KOPT-K1 (cell line): ENCODE measurements at regions not wholly inside any gene's neighbourhood (a gene's known extent, or its start where the extent isn't known, plus 50 kb on each side); places are given as distances from the start of the nearest gene placed in this dataset.
"Not testable (repeated sequence)": the region's sequence is repeated elsewhere in the genome, so short reads cannot be mapped to it uniquely, and the experiment has no call there.

ENCODE experiments used
- H3K27ac ChIP-seq: fragments of 200-600 bp; sonication (generic); 2 replicates; pipeline ENCODE4 v1.5.1; 2016; ENCODE audit warnings: antibody characterized with exemption, mild to moderate bottlenecking, low read depth, low read length; ENCODE audit not compliant: poor library complexity, severe bottlenecking
- H3K36me3 ChIP-seq: fragments of 200-600 bp; sonication (generic); 2 replicates; pipeline ENCODE4 v1.5.1; 2017; ENCODE audit warnings: antibody characterized with exemption, mild to moderate bottlenecking, low read length, moderate library complexity; ENCODE audit not compliant: insufficient read depth
- H3K9me3 ChIP-seq: fragments of 200-600 bp; sonication (generic); 2 replicates; pipeline ENCODE4 v1.5.1; 2017; ENCODE audit warnings: antibody characterized with exemption, low read length, mild to moderate bottlenecking; ENCODE audit not compliant: insufficient read depth, poor library complexity, severe bottlenecking

DNA sequence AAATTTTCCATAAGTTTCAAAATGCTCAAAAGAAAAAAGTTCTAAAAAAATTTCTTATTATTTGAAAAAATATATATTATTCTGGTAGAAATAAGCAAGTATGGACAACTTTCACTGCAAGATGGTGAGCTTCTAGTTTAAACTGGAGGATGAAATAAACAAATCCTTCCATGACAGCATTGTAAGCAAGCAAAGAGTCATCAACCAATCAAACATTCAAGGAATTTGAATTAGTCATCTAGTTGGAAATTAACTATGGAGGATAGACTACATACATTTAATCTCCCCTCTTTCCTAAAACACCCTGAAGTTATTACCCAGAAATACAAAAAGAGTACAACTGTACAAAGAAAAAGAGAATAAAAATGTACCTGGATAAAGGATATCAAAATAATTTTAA is 51.0 kb upstream of the IRX5 start:
- H3K27ac ChIP-seq = no peak overlapping the region
- peaks cover 5% of the 10 kb centered on the region for H3K9me3 ChIP-seq
- H3K36me3 ChIP-seq = no peaks in the 10 kb centered on the region

DNA sequence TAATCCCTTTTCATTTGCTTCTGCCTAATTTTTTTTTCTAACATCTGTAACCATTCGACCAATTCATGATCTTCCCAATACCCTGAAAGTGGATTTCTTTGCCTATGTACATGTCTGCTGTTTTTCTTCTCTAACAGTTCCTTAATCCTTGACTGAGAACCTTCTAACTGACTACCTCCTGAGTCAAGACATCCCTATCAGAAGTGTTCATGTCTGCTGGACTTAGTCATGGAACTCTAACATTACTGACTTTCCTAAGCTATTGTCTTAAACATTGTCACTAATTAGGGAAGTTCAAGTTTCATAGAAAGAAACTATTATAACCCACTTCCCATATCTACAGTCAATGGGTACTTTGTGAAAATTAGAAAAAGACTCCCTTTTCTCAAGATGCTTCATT is 52.4 kb upstream of the IRX5 start:
- Histone ChIP-seq H3K27ac (no peak overlapping the region), H3K36me3 (no peaks in the 10 kb centered on the region), H3K9me3 (peaks cover 2% of the 10 kb centered on the region)

DNA sequence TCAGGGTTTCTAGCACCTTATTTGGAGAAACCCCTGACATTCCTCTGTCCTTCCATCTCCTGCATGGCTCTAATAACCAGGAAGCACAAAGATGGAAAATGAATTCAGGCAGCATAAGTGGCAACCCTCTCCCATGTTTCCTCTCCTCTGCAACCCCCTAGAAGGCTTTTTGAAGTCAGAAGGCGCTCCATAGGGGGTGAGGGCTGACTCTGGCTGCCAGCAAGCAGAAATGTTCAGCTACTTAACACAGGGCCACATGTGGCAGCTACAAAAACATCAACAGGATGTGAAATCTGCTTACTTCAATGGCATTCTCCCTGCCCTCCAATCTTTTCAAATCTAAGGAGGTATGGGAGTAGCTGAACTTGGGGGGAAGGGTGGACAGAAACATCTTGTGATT is 55.2 kb upstream of the IRX5 start:
- Histone ChIP-seq H3K9me3 (no peaks in the 10 kb centered on the region), H3K27ac (no peak overlapping the region)

DNA sequence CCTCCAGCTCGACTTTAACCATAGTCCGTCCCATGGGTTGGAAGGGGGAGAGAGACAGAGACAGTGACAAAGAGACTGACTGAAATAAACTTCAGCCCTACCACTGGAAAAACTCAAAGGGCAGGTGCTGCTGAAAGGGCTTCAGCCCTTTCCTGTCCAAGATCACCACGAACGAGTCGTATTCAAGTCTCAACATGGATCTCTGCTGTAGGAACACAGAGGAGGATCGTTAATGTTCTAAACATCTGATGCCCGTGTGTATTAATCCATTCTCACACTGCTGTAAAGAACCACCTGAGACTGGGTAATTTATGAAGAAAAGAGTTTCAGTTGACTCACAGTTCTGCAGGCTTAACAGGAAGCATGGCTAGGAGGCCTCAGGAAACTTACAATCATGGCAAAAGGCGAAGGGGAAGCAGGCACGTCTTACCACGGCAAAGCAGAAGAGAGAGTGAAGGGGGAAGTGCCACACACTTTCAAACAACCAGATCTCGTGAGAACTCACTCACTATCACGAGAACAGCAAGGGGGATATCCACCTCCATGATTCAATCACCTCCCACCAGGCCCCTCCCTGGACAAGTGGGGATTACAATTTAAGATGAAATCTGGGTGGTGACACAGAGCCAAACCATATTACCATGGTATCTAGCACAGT is 56.8 kb upstream of the IRX5 start:
- not testable (repeated sequence) for H3K36me3 ChIP-seq, H3K9me3 ChIP-seq, H3K27ac ChIP-seq

More for the DNA sequence above, 55.2 kb upstream of the IRX5 start:
- H3K36me3 ChIP-seq = no peaks in the 10 kb centered on the region

DNA sequence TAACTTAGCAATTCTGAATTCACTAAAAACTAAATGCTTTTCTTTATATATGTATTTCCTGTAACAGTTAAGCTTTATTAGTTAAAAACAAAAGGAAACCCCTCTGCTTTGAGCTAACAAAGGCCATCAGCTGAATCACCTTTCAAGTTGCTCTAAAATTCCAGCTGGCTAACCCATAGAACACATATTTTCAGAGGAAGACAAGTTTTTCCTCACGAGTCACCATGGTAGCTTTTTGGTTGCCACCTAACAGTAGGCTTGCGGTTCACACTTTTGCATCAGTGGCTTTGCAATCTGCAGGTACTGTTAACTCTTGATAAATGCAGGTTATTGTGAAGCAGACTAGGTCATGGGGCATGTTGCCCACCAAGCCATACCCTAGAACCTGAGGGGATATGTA is 57.6 kb upstream of the IRX5 start:
- H3K36me3 ChIP-seq = no peaks in the 10 kb centered on the region
- H3K9me3 ChIP-seq = no peaks in the 10 kb centered on the region
- H3K27ac ChIP-seq = no peak overlapping the region

DNA sequence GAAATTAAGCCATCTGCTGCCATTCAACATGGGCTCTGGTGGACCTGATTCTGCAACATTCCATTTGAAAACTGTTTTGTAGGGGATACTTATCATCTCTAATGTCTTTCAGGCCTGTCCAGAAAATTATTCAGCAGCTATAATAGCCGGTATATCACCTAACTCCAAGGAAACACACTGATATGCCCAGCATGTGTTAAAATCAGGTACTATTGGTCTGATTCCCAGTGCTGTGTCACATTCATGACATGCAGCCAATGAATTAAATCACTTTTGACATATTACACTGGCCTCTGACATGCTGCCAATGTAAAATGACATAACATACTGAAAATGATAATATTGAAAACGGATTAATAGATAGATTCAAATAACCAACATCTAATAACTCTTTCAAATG is 60.5 kb upstream of the IRX5 start:
- no peaks in the 10 kb centered on the region for H3K36me3 ChIP-seq
- no peak overlapping the region for H3K27ac ChIP-seq
- peaks cover 5% of the 10 kb centered on the region for H3K9me3 ChIP-seq

DNA sequence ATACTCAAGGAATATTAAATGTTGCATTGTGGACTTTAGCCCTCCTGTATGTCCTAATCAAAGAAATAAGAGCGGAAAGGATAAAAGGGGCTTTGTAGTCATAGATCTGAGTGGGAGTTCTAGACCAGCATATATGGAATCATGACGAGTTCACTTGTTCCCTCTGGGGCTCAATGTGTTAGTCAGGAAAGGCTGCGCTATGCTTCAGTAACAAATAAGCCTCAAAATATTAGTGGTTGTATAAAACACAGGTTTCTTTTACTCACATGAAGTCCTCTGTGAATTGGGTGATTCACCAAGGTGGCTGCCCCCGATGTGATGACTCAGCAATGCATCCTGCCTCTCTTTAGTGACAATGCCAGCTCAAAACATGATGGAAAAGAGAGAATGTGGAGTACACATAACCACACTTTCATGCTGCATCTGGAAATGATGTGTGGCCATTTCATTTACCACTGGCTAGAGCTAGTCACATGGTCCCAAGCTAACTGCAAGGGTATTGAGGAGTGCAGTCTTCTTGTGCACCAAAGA is 63.3 kb upstream of the IRX5 start:
- Histone ChIP-seq H3K9me3 (peaks cover 5% of the 10 kb centered on the region), H3K27ac (no peak overlapping the region)

DNA sequence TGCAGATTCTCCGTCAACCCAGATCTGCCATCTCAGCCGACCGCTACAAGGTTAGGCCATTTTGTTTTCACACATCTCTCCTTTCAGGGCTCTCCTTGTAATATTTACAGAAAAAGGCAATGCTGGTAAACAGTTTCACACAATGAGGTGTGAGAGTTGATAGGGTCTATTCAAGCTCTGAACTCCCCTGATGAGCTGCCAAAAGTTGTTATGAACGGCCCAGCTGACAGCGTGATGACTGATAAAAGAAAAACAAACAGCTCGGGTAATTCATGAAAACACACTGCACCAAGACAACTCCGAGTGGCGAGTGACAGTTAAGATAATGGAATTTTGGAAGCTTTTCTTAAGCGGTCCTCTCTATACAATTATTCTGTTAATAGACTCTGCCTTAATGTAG is 68.1 kb upstream of the IRX5 start:
- Histone ChIP-seq H3K36me3 (no peaks in the 10 kb centered on the region), H3K9me3 (peaks cover 2% of the 10 kb centered on the region), H3K27ac (no peak overlapping the region)

More for the DNA sequence above, 63.3 kb upstream of the IRX5 start:
- H3K36me3 ChIP-seq = no peaks in the 10 kb centered on the region

DNA sequence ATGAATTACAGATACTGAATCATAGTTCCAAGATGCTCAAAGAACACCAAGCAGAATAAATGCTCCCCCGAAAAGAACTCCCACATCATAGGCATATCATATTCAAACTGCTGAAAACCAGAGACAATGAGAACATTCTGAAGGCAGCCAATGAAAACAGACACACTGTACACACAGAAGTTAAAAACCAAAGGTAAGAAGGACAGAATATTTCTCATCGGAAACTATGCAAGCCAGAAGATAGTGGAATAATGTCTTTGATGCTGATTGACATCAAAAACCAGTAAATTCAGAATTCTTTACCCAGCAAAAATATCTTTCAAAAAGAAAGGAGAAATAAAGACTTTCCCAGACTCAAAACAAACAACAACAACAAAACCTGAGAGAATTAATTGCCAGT is 73.8 kb upstream of the IRX5 start:
- Histone ChIP-seq H3K36me3 (no peaks in the 10 kb centered on the region), H3K9me3 (peaks cover 17% of the 10 kb centered on the region), H3K27ac (no peak overlapping the region)

DNA sequence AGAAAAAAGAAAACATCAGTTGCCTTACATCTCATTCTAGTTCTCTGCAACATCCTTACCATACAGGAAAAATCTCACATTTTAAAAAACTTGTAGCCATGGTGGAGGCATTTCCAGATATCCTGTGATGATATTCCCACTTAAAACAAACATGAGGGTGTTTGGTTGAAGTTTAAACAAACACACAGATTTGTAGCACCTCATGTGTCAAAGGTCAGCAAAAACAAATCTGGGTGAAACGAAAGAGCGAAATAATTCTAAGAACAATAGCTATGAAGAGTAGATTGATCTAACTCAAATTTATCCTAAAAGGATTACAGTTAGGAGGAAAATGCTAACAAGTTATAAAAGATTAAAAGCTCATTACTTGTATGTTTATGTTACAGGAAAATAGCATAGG is 83.1 kb upstream of the IRX5 start:
- H3K36me3 ChIP-seq = no peaks in the 10 kb centered on the region

DNA sequence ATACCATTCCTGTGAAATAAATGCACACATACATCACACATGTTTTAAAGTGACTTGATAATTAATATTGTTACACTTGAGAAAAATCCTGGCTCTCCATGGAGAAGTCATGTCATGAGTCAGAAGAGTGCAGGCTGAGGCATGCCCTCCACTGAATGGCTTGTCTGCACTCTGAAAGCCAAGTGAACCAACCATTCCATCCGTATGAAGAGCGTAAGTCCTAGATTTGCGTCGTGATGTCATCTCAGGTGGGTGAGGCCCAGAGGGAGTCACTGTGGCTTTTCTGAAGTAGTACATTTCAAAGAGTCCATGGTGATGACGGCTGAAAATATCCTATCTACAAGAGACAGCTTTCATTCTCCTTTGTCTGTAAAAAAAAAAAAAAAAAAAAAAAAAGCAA is 83.5 kb upstream of the IRX5 start:
- Histone ChIP-seq H3K27ac (no peak overlapping the region), H3K36me3 (no peaks in the 10 kb centered on the region), H3K9me3 (peaks cover 17% of the 10 kb centered on the region)

More for the DNA sequence above, 83.1 kb upstream of the IRX5 start:
- H3K9me3 ChIP-seq = peaks cover 13% of the 10 kb centered on the region
- no peak overlapping the region for H3K27ac ChIP-seq

DNA sequence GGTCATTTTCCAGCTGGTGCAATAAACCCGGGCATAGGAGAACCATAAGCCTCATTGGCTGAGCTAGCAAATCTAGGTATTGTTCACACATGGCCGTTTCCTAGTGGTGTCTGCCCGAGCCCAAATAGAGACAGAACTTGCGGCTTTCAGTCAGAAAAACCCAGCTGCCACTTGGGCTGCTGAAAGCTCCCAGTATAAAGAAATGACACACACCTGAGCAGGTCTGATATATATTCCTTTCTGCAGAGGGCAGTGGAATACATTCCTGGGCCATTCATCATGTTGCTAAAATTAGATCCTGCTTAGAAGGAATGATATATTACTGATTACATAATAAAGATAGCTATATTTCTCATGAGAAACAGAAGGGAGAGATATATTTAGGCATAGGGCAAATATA is 83.9 kb upstream of the IRX5 start:
- Histone ChIP-seq H3K27ac (no peak overlapping the region), H3K9me3 (peaks cover 20% of the 10 kb centered on the region), H3K36me3 (no peaks in the 10 kb centered on the region)

DNA sequence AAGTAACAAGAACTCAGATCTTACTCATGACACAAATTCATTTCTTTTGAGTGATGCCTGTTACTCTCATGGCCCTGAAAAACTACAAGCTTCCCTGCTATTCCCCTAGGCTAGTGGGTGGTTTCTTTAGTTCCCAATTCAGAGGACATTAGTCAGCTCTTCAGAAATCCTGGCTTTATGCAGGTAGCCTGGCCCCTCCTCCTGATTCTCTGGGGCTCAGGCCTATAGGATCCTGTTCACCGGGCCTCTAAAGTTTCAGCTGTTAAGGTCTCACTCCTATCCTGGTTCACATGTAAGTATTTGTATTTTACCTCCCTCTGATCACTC is 87.3 kb upstream of the IRX5 start:
- H3K36me3 ChIP-seq = no peaks in the 10 kb centered on the region
- H3K27ac ChIP-seq = no peak overlapping the region
- peaks cover 20% of the 10 kb centered on the region for H3K9me3 ChIP-seq

DNA sequence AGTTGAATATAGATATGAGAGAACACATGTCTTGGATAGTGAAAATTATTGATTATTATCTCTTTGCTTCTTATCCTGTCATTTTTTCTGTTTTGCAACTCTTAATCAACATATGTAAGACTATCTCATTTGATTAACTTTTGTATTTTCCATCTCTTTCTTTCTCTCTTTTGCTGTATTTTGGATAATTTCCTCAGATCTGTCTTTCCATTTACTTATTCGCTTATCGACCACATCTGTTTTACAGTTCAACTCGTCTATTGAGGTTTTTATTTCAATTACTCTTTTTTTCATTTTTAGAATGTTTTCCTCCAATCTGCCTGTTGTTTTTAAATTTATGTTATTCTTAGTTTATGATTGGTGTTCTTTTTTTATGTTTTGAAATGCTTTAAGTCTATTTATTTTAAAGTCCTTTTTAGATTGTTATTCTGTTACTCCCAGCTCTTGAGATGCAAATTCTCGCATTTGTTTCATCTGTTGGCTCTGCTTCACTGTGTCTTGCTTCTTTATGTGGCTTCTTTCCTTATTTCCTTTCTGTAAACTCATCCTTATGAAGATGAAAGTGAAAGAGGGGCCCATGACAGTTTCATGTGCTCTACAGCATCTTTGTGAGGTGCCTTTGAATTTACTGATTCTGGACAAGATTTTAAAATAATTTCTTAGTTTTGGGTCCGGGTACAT is 87.8 kb upstream of the IRX5 start:
- Histone ChIP-seq H3K27ac (no peak overlapping the region), H3K9me3 (peaks cover 20% of the 10 kb centered on the region), H3K36me3 (no peaks in the 10 kb centered on the region)

DNA sequence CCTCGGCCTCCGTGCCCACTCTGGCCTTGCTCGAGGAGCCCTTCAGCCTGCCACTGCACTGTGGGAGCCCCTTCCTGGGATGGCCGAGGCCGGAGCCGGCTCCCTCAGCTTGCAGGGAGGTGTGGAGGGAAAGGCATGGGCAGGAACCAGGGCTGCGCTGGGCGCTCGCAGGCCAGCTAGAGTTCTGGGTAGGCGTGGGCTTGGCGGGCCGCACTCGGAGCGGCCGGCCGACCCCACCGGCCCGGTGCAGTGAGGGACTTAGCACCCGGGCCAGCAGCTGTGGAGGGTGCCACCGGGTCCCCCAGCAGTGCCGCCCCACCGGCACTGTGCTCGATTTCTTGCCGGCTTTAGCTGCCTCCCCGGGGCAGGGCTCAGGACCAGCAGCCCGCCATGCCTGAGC is 101.0 kb upstream of the IRX5 start:
- peaks cover 11% of the 10 kb centered on the region for H3K9me3 ChIP-seq
- H3K36me3 ChIP-seq = no peaks in the 10 kb centered on the region
- no peak overlapping the region for H3K27ac ChIP-seq

DNA sequence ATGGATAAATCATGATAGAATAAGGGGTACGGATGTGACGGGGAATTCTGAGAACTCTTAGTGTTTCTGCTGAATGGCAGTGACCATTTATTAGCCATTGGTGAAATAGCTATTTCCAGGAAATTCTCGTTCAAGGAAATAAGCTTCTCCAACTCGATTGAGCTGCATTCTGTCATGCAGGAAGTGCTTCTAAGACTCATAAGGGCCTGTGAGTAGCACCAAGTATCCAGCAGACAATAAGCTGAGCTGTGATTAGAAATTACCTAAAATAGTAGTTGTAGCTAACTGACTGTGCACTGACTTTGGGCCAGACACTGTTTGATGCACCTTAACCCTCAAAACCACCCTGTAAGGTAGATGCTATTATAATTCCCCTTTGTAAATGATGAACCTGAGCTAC is 107.8 kb upstream of the IRX5 start:
- no peaks in the 10 kb centered on the region for H3K36me3 ChIP-seq
- H3K9me3 ChIP-seq = no peaks in the 10 kb centered on the region
- no peak overlapping the region for H3K27ac ChIP-seq
